Lung microvascular endothelial cell (primary cell): ENCODE measurements at regions not wholly inside any gene's neighbourhood (a gene's known extent, or its start where the extent isn't known, plus 50 kb on each side); places are given as distances from the start of the nearest gene placed in this dataset.
"Not testable (repeated sequence)": the region's sequence is repeated elsewhere in the genome, so short reads cannot be mapped to it uniquely, and the experiment has no call there.

Experiments used
- DNase-seq, 2 donors: peaks; one replicate each; pipeline versions ENCODE4 v3.0.0 to v3.0.0-alpha.2; 2010; ENCODE audit warnings: low read depth in 2 of 2

DNA sequence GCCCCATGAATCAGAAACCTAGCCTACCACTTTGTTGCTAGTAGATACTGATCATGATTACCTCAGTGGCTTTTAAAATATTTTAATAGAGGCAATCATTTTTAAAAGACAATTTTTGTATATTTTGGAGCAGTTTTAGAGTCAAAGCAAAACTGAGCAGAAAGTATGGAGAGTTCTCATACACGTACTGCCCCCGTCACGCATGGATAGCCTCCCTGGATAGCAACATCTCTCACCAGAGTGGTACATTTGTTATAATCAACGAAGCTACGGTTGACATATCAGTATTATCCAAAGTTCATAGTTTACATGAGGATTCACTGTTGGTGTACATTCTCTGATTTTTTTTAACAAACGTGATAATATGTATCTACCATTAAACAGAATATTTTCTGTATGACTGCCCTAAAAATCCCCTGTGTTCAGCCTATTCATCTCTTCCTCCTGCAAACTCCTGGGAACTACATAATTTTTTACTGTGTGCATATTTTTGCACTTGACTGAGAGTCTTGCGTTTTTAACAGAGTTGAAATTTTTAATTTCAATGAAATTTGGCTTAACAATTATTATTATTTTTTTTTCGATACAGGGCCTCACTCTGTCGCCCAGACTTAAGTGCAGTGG lies 1436.8 kb upstream of the PCDH9 start:
- no peak for DNase-seq

DNA sequence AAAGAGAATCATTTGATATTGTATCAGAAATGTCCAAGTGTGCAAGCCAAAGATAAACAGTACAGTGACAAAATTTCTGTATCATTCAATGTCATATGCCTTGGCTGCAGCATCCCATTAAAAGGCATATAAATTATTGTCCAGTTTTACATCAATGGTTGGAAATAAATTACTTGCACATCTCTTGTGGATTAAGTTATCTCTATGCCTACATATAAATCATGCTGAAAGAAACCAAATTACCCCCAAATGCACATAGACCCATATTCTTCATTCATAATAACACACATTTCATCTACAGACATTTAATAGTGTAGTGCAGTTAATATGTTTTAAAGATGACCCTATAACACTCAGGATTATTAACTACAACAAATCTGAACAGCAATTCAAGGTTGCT lies 1415.7 kb upstream of the PCDH9 start:
- no peak for DNase-seq

DNA sequence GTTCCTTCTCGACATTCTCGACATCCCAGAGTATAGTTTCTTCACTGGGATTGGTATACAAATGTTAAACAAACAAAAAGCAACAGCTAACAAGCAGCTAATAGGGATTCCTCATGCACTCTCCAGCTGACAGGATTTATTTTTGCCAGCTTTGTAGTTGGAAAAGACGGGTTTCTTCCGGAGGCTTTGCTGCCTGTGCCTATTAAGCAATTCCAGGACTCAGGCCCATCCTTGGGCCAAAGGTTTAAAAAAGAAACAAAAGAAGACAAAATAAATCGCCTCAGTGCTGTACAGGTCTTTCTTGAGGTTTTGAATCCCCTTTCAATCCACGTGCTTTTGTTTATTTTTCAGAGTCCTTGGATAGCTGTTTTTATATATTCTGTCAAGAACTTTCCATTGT lies 1414.5 kb upstream of the PCDH9 start:
- DNase-seq = no peak

DNA sequence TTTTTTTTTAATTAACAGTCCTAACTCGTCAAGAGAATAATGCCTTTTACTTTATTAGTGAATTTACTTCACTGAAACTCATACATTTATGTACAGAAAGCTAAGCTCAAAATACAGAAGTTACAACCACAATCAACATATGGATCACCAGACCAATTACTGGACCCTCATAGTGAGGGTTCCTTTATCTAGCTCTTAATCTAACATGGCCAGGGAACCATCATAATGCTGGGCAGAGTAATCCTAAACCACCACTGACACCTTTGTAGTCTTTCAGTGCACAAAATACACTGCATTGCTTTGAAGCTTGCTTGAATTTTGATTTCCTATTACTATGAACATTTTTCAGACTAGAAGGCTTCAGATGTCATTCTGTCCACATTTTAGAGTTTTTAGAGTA lies 1406.6 kb upstream of the PCDH9 start:
- DNase-seq = no peak

DNA sequence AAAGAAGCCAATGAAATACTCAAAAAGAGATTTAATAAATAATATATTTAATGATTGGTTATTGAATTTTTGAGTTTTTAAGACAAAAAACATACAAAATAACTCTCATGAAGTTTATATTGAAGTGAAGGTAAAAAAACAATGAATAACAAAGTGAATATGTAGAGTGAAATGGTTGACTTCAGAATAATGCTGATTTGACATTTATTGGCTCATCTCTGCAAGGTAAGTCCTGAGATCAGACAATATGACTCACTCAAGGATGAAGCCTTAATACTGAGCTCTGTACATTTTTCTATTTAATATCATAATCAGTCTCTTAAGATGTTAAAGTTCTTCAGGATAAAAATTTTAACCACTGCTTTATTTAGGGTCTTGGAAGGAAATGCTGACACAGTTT lies 1398.9 kb upstream of the PCDH9 start:
- DNase-seq = no peak

DNA sequence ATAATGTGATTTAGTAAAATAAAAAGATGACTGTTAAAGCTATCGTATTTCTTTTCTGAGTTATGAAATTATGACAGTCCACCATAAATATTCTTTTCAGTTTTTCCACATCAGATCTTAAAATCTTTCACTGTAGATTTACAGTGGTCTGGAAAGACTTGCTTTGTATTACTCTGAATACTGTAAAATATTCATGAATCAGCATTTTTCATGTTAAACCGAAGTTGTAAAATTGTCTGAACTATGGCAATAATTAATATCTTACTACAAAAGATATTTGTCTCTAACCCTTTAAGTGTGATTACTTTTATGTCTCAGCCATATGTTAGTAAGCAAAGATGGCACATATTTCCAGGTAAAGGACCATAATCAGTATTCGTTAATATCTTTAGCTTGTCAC lies 1397.2 kb upstream of the PCDH9 start:
- DNase-seq = no peak

DNA sequence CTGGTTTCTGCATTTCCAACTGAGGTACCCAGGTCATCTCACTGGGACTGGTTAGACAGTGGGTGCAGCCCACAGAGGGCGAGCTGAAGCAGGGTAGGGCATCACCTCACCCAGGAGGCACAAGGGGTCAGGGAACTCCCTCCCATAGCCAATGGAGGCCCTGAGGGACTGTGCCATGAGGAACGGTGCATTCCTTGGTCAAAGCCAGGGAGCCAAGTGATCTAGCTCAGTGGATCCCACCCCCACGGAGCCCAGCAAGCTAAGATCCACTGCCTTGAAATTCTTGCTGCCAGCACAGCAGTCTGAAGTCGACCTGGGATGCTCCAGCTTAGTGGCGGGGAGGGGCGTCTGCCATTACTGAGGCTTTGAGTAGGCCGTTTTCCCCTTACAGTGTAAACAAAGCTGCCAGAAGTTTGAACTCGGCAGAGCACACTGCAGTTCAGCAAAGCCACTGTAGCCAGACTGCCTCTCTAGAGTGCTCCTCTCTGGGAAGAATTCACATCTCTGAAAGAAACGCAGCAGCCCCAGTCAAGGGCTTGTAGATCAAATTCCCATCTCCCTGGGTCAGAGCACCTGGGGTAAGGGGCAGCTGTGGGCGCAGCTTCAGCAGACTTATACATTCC lies 1386.6 kb upstream of the PCDH9 start:
- DNase-seq = no peak

DNA sequence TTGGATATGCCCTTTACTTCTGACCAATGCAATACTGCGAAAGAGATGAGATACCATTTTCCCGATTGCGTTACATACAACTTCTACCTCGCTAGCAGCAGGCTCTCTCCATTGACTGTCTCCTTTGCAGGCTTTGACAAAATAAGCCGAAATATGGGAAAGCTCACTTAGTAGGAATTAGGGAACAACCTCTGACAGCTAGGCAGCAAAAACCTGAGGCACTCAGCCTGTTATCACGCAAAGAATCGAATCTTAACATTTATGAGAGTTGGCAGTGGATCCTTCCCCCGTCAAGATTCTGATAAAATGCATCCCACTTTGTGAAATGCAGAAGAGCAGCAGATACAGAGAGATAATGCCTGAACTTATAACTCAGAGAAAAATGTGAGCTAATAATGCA lies 1379.5 kb upstream of the PCDH9 start:
- DNase-seq = no peak

DNA sequence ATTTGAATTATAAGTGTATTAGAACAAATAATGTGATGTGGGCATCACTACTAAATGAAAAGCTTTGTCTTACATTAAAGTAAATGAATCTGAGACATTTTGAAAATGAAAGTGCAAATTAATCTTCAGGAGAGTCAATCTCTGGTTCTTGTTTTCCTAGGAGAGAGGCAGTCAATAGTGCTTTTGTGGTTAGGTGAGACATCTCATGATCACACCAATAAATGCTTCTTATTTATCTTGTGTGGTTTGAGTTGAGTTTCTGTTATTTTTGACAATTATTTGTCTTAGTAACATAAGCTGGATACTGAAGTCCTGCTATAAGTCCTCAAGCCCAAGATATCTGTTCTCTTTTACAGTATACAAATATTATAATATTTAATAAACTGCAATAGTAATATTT lies 1378.0 kb upstream of the PCDH9 start:
- DNase-seq = no peak

DNA sequence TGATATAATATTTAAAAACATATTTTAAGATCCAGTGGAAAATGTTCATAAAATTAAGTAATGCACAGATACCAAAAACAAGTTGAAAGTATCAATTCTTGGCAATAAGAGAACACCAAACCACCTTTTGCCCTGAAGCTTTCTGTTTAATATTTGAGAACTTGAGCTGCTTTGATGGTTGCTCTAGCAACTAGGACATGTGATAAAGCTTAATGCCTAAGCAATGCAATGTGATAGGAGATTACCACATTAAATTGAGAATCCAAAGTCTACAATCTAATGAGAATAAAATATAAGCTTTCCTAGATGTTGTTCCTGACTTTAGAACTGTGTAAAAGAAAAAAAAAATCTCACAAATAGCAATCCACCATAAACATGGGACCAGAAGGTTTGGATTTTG lies 1367.5 kb upstream of the PCDH9 start:
- DNase-seq = no peak

DNA sequence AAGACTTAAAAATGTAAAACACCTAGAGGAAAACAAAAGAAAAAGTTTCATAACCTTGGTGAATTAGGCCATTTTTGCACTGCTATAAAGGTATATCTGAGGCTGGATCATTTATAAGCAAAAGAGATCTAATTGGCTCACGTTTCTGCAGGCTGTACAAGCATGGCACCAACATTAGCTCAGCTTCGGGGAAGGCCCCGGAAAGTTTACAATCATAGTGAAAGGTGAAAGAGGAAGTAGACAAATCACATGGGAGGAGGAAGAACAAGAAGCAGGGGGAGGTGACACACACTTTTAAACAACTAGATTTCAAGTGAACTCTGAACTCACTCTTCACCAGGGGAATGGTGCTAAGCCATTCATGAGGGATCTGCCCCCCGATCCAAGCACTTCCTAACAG lies 1358.5 kb upstream of the PCDH9 start:
- no peak for DNase-seq

DNA sequence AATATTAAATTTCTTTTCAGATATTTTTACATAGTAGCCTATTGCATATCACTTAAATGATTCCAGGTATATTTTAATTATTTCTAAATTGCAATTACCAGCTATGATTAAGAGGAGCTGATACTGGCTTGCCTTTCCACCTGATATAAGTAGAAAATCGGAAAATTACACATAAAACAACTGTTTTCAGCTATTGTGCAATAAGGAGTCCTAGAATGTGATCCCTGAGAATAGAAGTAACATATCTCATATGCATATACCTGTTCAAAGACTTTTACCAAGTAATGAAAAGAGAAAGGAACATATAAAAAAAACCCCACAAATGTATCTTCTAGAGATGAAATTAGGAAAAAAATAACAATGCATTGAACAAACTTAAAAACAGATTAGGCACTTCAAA lies 1354.6 kb upstream of the PCDH9 start:
- no peak for DNase-seq

DNA sequence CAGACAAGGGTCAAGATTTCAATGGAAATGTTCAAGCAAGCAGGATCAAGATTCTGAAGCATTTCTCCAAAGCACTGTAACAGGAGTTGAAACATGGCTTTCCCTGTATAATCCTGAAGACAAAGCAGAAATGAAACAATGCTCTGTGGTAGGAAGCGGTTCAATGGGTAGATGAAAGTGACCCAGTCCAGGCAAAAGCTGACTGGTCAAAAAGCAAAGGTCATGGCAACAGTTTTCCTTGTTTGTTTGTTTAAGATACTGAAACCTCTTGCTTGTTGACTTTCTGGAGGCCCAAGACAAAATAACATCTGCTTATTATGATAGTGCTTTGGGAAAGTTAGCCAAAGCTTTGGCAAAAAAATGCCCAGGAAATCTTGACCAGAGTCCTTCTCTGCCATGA lies 1343.9 kb upstream of the PCDH9 start:
- DNase-seq = no peak

DNA sequence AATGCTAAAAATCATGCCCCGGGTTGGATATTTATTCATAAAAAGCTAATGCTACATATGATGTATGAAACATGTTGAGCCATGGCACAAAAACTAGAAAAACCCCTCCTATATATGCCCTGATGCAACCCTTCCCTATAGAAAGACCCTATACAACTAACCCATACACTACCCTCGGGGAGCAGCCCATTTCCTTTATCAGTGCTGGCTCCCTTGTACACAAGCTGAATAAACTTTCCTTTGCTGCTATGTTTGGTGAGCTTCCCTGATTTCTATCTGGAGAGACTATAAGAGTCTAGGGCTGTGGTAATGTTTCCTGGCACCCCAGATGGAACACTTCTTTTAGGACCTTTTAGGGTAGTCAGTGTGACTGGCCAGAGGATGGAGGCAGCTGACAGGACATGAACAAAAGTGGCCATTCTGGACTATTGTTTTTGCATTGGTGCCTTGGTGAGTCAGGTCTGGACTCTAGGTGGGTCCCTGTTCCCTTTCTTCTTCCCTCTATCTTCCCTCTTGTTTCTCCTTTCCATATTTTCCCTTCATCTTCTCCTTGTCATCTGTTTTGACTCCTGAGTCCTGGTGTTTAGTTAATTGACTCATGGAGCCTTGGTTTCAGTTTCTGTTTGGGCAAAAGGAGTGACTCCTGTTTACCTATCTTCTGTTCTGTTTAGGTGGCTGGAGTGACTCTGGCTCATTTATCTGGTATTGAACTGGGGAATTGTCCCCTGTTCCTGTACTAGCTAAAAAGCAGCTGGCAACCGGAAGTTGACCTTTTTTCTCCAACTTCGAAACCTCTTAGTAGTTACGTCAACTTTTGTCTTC lies 1321.8 kb upstream of the PCDH9 start:
- DNase-seq = no peak

DNA sequence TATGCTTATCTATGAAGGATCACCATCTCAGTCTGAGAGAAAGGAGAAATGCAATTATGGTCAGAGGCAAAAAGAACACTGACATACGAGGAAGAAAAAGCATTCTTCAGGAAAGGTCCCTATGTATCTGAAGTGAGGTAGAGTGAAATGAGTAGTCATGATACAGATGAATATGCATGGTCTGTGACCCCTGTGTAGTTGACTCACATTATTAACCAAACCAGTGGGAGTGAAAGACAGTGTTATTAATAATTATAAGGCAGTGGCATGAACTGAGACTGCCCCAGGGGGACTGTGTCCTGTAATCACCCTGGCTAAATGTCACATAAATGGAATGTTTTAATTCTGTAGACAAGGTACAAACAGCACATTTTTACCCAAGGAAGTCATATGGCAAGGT lies 1320.2 kb upstream of the PCDH9 start:
- no peak for DNase-seq

DNA sequence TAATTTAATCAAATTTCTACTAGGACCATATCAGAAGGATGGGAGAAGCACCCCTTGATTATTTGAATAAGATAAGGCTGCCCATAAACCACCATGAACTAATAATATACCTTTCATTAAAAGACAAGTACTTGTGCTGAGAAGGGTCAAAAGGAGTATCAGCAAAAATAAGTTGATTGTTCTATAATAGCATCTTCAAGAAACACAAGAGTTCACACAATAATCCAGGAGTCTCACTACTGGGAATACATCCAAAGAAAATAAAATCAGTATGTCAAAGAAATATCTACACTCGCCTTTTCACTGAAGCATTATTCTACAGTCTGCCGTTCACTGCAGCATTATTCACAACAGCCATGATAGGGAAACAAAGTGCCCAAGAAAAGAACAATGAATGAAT lies 1310.1 kb upstream of the PCDH9 start:
- DNase-seq = no peak

DNA sequence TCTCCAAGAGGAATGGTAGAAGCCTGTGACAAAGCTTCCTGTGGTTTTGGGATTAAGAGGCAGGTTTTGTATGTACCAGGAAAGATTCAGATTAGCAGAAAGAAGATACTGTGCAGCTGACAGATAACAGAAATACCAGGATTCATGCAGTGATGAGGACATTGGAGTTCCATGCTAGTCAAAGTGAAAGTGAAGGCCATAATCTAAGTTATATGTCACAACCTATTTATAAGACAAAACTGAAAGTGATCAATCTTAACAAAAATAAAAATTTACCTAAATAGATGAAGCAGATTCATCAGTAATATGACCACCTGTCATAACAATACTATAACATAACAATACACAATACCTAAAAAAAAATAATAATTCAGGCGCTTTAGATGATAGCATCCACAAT lies 1305.2 kb upstream of the PCDH9 start:
- no peak for DNase-seq

DNA sequence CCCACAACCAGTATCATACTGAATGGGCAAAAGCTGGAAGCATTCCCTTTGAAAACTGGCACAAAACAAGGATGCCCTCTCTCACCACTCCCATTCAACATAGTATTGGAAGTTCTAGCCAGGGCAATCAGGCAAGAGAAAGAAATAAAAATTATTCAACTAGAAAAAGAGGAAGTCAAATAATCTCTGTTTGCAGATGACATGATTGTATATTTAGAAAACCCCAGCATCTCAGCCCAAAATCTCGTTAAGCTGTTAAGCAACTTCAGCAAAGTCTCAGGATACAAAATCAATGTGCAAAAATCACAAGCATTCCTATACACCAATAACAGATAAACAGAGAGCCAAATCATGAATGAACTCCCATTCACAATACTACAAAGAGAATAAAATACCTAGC lies 1297.0 kb upstream of the PCDH9 start:
- DNase-seq = not testable (repeated sequence)

DNA sequence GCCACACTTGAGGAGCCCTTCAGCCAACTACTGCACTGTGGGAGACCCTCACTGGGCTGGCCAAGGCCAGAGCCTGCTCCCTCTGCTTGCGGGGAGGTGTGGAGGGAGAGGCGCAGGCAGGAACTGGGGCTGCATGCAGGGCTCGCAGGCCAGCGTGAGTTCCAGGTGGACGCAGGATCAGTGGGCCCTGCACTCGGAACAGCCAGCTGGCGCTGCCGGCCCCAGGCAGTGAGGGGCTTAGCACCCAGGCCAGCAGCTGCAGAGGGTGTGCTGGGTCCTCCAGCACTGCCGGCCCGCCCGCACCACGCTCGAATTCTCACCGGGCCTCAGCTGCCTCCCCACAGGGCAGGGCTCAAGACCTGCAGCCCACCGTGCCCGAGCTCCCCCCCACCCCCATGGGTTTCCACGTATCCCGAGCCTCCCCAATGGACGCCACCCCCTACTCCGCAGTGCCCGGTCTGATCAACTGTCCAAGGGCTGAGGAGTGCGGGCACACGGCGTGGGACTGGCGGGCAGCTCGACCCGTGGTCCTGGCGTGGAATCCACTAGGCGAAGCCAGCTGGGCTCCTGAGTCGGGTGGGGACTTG lies 1293.8 kb upstream of the PCDH9 start:
- DNase-seq = no peak

DNA sequence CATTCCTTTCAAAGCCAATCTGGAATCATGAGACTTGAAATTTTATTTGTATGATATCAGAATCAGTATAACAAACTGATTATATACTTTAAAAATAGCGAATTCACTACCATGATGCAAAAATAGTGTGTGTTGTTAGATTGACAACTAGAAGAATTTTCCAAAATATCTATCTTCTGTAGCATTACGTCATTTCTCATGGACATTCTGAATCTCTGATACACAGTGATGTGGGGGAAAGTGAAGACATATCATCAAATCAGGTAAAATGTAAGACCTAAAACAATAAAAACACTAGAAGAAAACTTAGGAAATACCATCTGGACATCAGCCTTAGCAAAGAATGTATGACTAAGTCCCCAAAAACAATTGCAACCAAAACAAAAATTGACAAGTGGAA lies 1292.0 kb upstream of the PCDH9 start:
- no peak for DNase-seq

DNA sequence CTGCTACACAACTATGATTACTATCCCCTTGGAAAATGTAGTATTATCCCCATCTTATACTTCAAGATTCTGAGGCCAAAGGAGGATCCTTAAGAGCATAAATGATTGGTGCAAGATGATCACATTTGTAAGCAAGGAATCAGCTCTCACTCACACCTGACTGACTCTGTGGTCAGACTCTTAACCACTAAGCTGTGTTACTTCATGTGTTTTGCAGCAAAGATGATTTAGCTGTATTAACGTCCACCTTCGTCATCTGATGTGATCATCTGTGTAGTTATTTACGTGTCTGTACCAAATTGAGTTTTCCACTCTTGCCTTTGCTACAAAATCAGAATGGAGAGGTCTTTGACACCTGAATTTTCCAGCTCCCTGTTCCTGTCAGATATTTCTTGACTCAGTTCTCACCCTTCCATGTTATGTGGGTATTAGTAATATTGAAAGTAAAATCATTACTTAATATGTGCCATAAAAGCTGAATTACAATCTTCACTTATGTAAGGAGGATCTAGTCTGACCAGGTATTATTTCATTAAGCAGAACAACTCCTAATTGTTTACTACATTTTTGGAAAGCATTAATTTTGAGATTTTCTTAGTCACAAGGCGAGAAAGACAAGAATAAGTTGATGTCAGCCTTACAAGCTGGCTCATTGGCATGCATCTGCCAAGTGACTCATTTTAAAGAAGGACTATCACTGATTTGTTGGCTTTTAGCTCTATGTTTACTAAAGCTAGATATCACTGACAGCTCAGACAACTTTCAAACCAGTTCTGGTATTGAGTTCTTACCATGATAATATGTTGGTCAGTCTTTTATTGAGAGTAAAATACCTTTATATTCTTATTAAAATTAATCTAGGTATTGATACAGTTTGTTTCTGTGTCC lies 1279.8 kb upstream of the PCDH9 start:
- no peak for DNase-seq
